KMS-11 (cell line): ENCODE measurements at regions not wholly inside any gene's neighbourhood (a gene's known extent, or its start where the extent isn't known, plus 50 kb on each side); places are given as distances from the start of the nearest gene placed in this dataset.

Experiments used
- H2AFZ ChIP-seq: fragments of 200-600 bp; sonication (generic); 2 replicates; pipeline ENCODE4 v1.6.1; 2016; ENCODE audit warnings: antibody characterized with exemption, mixed run types, low read depth
- H3K27ac ChIP-seq: fragments of 200-600 bp; sonication (generic); 2 replicates; pipeline ENCODE4 v1.6.1; 2016; ENCODE audit warnings: mild to moderate bottlenecking, mixed run types
- H3K27me3 ChIP-seq: fragments of 200-600 bp; sonication (generic); 2 replicates; pipeline ENCODE4 v1.6.1; 2017; ENCODE audit warnings: mild to moderate bottlenecking, low read depth, mixed run types, moderate library complexity; ENCODE audit not compliant: insufficient read depth
- H3K36me3 ChIP-seq: fragments of 200-600 bp; sonication (generic); 2 replicates; pipeline ENCODE4 v1.6.1; 2017; ENCODE audit warnings: mild to moderate bottlenecking, mixed run types; ENCODE audit not compliant: insufficient read depth
- H3K4me1 ChIP-seq: fragments of 200-600 bp; sonication (generic); 2 replicates; pipeline ENCODE4 v1.6.1; 2016; ENCODE audit warnings: mild to moderate bottlenecking, low read depth, mixed run types; ENCODE audit not compliant: poor library complexity, severe bottlenecking
- H3K4me2 ChIP-seq: fragments of 200-600 bp; sonication (generic); 2 replicates; pipeline ENCODE4 v1.7.0; 2016; ENCODE audit warnings: mild to moderate bottlenecking, mixed run types
- H3K4me3 ChIP-seq: fragments of 200-600 bp; sonication (generic); IDR thresholded peaks from 2 replicates; pipeline ENCODE4 v1.6.1; 2017; ENCODE audit warnings: low read depth, low read length, mixed read lengths; ENCODE audit not compliant: insufficient read depth
- H3K79me2 ChIP-seq: fragments of 200-600 bp; sonication (generic); 2 replicates; pipeline ENCODE4 v1.6.1; 2016; ENCODE audit warnings: low read depth, mixed run types; ENCODE audit not compliant: insufficient read depth
- H3K9ac ChIP-seq: fragments of 200-600 bp; sonication (generic); 2 replicates; pipeline ENCODE4 v1.6.1; 2016; ENCODE audit warnings: mild to moderate bottlenecking, mixed run types
- H4K20me1 ChIP-seq: fragments of 200-600 bp; sonication (generic); 2 replicates; pipeline ENCODE4 v1.6.1; 2016; ENCODE audit warnings: mild to moderate bottlenecking, mixed run types; ENCODE audit not compliant: insufficient read depth
- TF ChIP-seq, protein P1 (sequence below): fragments of 200-600 bp; sonication (generic); conservative IDR thresholded peaks from 2 replicates; pipeline ENCODE4 v1.6.1; 2017; ENCODE audit warnings: low read depth, mild to moderate bottlenecking, antibody characterized with exemption, low read length, moderate library complexity, mixed read lengths

- Histone ChIP-seq H3K27ac (no peak overlapping the region), H3K36me3 (no peaks in the 10 kb centered on the region), H3K4me2 (no peak overlapping the region), H3K27me3 (no peaks in the 10 kb centered on the region), H3K79me2 (no peaks in the 10 kb centered on the region), H3K4me1 (no peaks in the 10 kb centered on the region), H3K4me3 (no peak overlapping the region), H3K9ac (no peak overlapping the region), H2AFZ (no peak overlapping the region), H4K20me1 (no peaks in the 10 kb centered on the region)
- TF ChIP-seq, protein P1, sequence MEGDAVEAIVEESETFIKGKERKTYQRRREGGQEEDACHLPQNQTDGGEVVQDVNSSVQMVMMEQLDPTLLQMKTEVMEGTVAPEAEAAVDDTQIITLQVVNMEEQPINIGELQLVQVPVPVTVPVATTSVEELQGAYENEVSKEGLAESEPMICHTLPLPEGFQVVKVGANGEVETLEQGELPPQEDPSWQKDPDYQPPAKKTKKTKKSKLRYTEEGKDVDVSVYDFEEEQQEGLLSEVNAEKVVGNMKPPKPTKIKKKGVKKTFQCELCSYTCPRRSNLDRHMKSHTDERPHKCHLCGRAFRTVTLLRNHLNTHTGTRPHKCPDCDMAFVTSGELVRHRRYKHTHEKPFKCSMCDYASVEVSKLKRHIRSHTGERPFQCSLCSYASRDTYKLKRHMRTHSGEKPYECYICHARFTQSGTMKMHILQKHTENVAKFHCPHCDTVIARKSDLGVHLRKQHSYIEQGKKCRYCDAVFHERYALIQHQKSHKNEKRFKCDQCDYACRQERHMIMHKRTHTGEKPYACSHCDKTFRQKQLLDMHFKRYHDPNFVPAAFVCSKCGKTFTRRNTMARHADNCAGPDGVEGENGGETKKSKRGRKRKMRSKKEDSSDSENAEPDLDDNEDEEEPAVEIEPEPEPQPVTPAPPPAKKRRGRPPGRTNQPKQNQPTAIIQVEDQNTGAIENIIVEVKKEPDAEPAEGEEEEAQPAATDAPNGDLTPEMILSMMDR, result no peak
Observed at GRCh38 chr7:156224833-156225225, 412.6 kb upstream of the SHH start.

GRCh38 chr7:156223935-156224832 lies 411.9 kb upstream of the SHH start:
- Histone ChIP-seq H3K27me3 (no peaks in the 10 kb centered on the region), H3K9ac (no peak overlapping the region), H3K4me1 (no peaks in the 10 kb centered on the region), H3K79me2 (no peaks in the 10 kb centered on the region), H3K4me2 (no peak overlapping the region), H4K20me1 (no peaks in the 10 kb centered on the region), H3K36me3 (no peaks in the 10 kb centered on the region), H2AFZ (no peak overlapping the region), H3K27ac (no peak overlapping the region), H3K4me3 (no peak overlapping the region)
- TF ChIP-seq, protein P1, result no peak

- no peak overlapping the region for H3K4me2 ChIP-seq
- H2AFZ ChIP-seq, result no peak overlapping the region
- no peak overlapping the region for H3K27ac ChIP-seq
- no peak overlapping the region for H3K4me3 ChIP-seq
- H4K20me1 ChIP-seq, result no peaks in the 10 kb centered on the region
- no peaks in the 10 kb centered on the region for H3K27me3 ChIP-seq
- H3K79me2 ChIP-seq, result no peaks in the 10 kb centered on the region
- no peaks in the 10 kb centered on the region for H3K4me1 ChIP-seq
- H3K9ac ChIP-seq, result no peak overlapping the region
- TF ChIP-seq, protein P1, result no peak
- H3K36me3 ChIP-seq, result no peaks in the 10 kb centered on the region
Observed at GRCh38 chr7:156222611-156223010, 410.3 kb upstream of the SHH start.

DNA sequence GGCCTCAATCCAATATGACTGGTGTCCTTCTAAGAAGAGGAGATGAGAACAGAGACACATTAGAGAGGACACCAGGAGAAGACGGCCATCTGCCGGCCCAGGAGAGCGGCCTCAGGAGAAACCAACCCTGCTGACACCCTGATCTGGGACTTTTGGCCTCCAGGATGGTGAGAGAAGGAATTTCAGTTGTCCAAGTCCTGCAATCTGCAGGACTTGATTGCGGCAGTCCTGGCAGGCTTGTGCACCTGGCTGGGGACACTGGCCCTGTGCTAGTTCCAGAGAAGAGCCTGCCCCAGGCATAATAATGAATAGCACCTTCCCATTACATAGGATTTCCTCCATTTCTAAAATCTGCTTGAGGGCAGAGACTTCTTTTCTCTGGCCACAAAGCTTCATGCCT lies 409.9 kb upstream of the SHH start:
- Histone ChIP-seq H3K4me2 (no peak overlapping the region), H3K36me3 (no peaks in the 10 kb centered on the region), H3K9ac (no peak overlapping the region), H3K79me2 (no peaks in the 10 kb centered on the region), H4K20me1 (no peaks in the 10 kb centered on the region), H3K27ac (no peak overlapping the region), H2AFZ (no peak overlapping the region), H3K4me3 (no peak overlapping the region), H3K27me3 (no peaks in the 10 kb centered on the region), H3K4me1 (no peaks in the 10 kb centered on the region)
- TF ChIP-seq, protein P1, result no peak
